ENCODE measurements at regions not wholly inside any gene's neighbourhood (a gene's known extent, or its start where the extent isn't known, plus 50 kb on each side); places are given as distances from the start of the nearest gene placed in this dataset.
"Not testable (repeated sequence)": the region's sequence is repeated elsewhere in the genome, so short reads cannot be mapped to it uniquely, and the experiment has no call there.

DNA sequence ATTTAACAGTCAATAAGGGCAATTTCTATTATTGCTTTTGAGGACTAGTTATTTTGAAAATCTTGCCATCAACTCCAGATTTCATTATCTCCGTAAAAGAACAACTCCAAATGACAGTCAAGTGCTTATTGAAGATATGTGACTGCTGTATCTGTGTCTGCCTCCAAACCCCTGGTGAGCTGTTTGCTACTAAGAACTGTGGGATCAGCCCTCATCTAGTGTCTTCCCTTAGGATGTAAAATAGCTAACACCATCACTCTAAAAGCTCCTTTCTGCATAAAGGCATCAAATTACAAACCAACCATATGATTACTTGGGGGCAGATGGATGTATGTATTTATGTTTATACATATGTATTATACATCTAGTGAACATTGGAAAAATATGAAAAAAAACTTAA is 70.8 kb upstream of the SLC13A1 start:
- H3K4me3 ChIP-seq (ENCODE audit: low read depth, low read length), result no peak overlapping the region
- DNase-seq (ENCODE audit: low read depth), result no peak

DNA sequence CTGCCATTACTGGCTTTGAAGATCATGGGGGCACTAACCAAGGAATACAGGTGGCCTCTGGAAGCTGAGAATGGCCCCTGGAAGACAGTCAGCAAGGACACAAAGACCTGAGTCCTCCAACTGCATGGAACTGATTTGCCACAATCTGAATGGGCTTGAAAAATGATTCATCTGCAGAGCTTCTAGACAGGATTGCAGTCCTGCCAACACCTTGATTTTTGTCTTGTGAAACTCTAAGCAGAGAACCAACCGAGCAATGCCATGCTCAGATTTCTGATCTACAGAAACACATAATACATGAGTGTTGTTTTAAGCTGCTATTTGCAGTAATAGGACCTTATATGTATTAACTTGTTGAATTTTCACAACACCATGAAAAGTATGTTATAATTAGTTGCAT is 66.1 kb upstream of the SLC13A1 start:
- DNase-seq (ENCODE audit: low read depth), result no peak
- H3K4me3 ChIP-seq (ENCODE audit: low read depth, low read length), result no peak overlapping the region
- no peak for TF ChIP-seq CTCF (IDR thresholded peaks at IDR 0.05; ENCODE audit: low read depth, low read length, missing control alignments)

More for the DNA sequence above, 70.8 kb upstream of the SLC13A1 start:
- TF ChIP-seq CTCF (IDR thresholded peaks at IDR 0.05; ENCODE audit: low read depth, low read length, missing control alignments), result no peak

- not testable (repeated sequence) for H3K4me3 ChIP-seq (ENCODE audit: low read depth, low read length); DNase-seq (ENCODE audit: low read depth)
These were observed 65.1 kb upstream of the SLC13A1 start for GRCh38 chr7:123264820-123265219.

DNA sequence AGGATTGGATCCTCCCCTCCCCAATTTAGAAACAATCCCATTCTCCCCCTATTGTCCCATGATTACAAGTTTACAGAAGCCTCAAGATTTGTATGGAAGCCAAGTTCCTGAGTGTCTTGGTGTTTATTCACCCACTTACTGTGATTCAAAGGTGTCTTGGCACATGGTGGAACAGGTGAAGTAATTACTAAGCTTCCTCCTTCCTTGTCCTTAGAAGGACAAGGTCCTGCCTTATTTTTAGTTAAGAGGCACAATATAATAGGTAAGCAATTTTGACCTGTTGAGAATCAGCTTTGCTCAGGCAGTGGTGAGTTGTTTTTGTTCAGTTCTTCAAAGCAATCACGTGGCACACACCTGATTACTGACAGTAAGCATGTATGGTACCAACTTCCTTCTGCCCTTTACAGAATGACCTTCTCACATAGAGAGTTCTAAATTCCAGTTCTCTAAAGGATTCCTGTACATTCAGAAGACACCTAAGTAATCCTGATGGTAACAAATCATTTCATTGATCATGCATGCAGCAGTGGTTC is 60.7 kb upstream of the SLC13A1 start:
- TF ChIP-seq CTCF (IDR thresholded peaks at IDR 0.05; ENCODE audit: low read depth, low read length, missing control alignments), result no peak
- no peak overlapping the region for H3K4me3 ChIP-seq (ENCODE audit: low read depth, low read length)
- no peak for DNase-seq (ENCODE audit: low read depth)

- TF ChIP-seq CTCF (IDR thresholded peaks at IDR 0.05; ENCODE audit: low read depth, low read length, missing control alignments), result no peak
- H3K4me3 ChIP-seq (ENCODE audit: low read depth, low read length), result no peak overlapping the region
- DNase-seq (ENCODE audit: low read depth), result no peak
These were observed 60.0 kb upstream of the SLC13A1 start for GRCh38 chr7:123259759-123260158.
